Upper lobe of left lung (tissue), 6 donors: ENCODE measurements at regions not wholly inside any gene's neighbourhood (a gene's known extent, or its start where the extent isn't known, plus 50 kb on each side); places are given as distances from the start of the nearest gene placed in this dataset.
"Not testable (repeated sequence)": the region's sequence is repeated elsewhere in the genome, so short reads cannot be mapped to it uniquely, and the experiment has no call there.

Experiments
- ATAC-seq, 2 donors: fragments of 200-7000 bp; cut with Tn5 transposase; one replicate each; pipeline ENCODE4 v1.9.1; 2022; ENCODE audit warnings: mild to moderate bottlenecking in 2 of 2, moderate library complexity in 2 of 2; ENCODE audit not compliant: low FRiP score in 2 of 2
- DNase-seq, 2 donors: peaks; one replicate each; pipeline ENCODE4 v3.0.0-alpha.2; 2019 to 2020
- H3K27ac ChIP-seq, 4 donors: fragments of 200-600 bp; sonication (generic); one replicate each; pipeline ENCODE4 v1.5.1; 2016 to 2019
- H3K27me3 ChIP-seq, 4 donors: fragments of 200-600 bp; sonication (generic); one replicate each; pipeline ENCODE4 v1.5.1; 2017 to 2019
- H3K36me3 ChIP-seq, 4 donors: fragments of 200-600 bp; sonication (generic); one replicate each; pipeline ENCODE4 v1.5.1; 2016 to 2019
- H3K4me1 ChIP-seq, 4 donors: fragments of 200-600 bp; sonication (generic); one replicate each; pipeline ENCODE4 v1.5.1; 2018 to 2019
- H3K4me3 ChIP-seq, 4 donors: fragments of 200-600 bp; sonication (generic); one replicate each; pipeline ENCODE4 v1.5.1; 2017 to 2019; ENCODE audit warnings: mild to moderate bottlenecking in 2 of 4, moderate library complexity in 1 of 4
- H3K9me3 ChIP-seq, 4 donors: fragments of 200-600 bp; sonication (generic); one replicate each; pipeline ENCODE4 v1.5.1; 2018 to 2019
- CTCF ChIP-seq, 6 experiments: fragments of 450-650 bp in 4 of 6; fragments of 200-600 bp in 2 of 6; sonication (generic) in 2 of 6; IDR thresholded peaks; one replicate each; pipeline ENCODE4 v1.5.1; 2016 to 2019; ENCODE audit warnings: antibody characterized with exemption in 6 of 6
- EP300 ChIP-seq, 4 donors: sonication (generic); formaldehyde crosslinking; IDR thresholded peaks; one replicate each; pipeline ENCODE4 v1.5.1; 2017; ENCODE audit warnings: antibody characterized with exemption in 4 of 4, control low read depth in 2 of 4
- POLR2A ChIP-seq, 4 donors: fragments of 450-650 bp; IDR thresholded peaks; one replicate each; pipeline ENCODE4 v1.5.1; 2016 to 2017; ENCODE audit warnings: antibody characterized with exemption in 4 of 4, mild to moderate bottlenecking in 2 of 4
- POLR2AphosphoS5 ChIP-seq, 2 donors: sonication (generic); formaldehyde crosslinking; IDR thresholded peaks; one replicate each; pipeline ENCODE4 v1.5.1; 2017; ENCODE audit warnings: antibody characterized with exemption in 2 of 2
- WGBS, 2 donors: methylation state at CpG; one replicate each; pipeline ENCODE4 v1.1.5; 2017 to 2018; 5-methylcytosine and 5-hydroxymethylcytosine counted together
- donor health status: DM: no; HTN: no; CAD: no; lungs with moderate emphysema.
- donor health status: DM: no; HTN: yes; CAD: no; lungs with severe emphysema.

GRCh38 chr11:96580476-96581040 is 190.7 kb downstream of the JRKL start:
- WGBS, 2 donors = 61 to 63% methylated on average over 5 of the region's 5 CpGs
- Histone ChIP-seq H3K4me1 (no peaks in the 10 kb centered on the region), H3K36me3 (no peaks in the 10 kb centered on the region), H3K27me3 (no peaks in the 10 kb centered on the region), H3K27ac (no peak overlapping the region), H3K9me3 (no peaks in the 10 kb centered on the region), H3K4me3 (no peak overlapping the region)
- TF ChIP-seq POLR2A (IDR thresholded peaks at IDR 0.05) = no peak
- TF ChIP-seq EP300 (IDR thresholded peaks at IDR 0.05) = no peak
- TF ChIP-seq CTCF (IDR thresholded peaks at IDR 0.05) = no peak
- TF ChIP-seq POLR2AphosphoS5 (IDR thresholded peaks at IDR 0.05) = no peak
- DNase-seq (no peak), ATAC-seq (no peak)

GRCh38 chr11:96585944-96586880 is 196.4 kb downstream of the JRKL start:
- not testable (repeated sequence) for H3K9me3 ChIP-seq, H3K4me1 ChIP-seq, DNase-seq, H3K4me3 ChIP-seq, H3K36me3 ChIP-seq, ATAC-seq, H3K27me3 ChIP-seq, H3K27ac ChIP-seq
- 35 to 42% methylated on average over 2 of the region's 2 CpGs for WGBS, 2 donors

GRCh38 chr11:96588793-96589192 is 199.0 kb downstream of the JRKL start:
- not testable (repeated sequence) for H3K36me3 ChIP-seq, H3K4me1 ChIP-seq, H3K27me3 ChIP-seq, DNase-seq, H3K4me3 ChIP-seq, H3K27ac ChIP-seq, H3K9me3 ChIP-seq, ATAC-seq
- 68 to 96% methylated on average over 4 of the region's 4 CpGs for WGBS, 2 donors

- Histone ChIP-seq H3K4me1 (no peaks in the 10 kb centered on the region), H3K4me3 (no peak overlapping the region), H3K27me3 (no peaks in the 10 kb centered on the region), H3K27ac (no peak overlapping the region), H3K36me3 (no peaks in the 10 kb centered on the region), H3K9me3 (no peaks in the 10 kb centered on the region)
- DNase-seq (no peak), ATAC-seq (no peak)
- TF ChIP-seq EP300 (IDR thresholded peaks at IDR 0.05) (no peak), POLR2AphosphoS5 (IDR thresholded peaks at IDR 0.05) (no peak), CTCF (IDR thresholded peaks at IDR 0.05) (no peak), POLR2A (IDR thresholded peaks at IDR 0.05) (no peak)
- WGBS, 2 donors = 47 to 56% methylated on average over 4 of the region's 4 CpGs
These were observed 205.2 kb downstream of the JRKL start for GRCh38 chr11:96595011-96595410.

GRCh38 chr11:96607864-96608558 is 218.2 kb downstream of the JRKL start:
- Histone ChIP-seq H3K4me3 (no peak overlapping the region), H3K27me3 (no peaks in the 10 kb centered on the region), H3K27ac (no peak overlapping the region), H3K9me3 (peaks cover 0 to 3% (median 0%) of the 10 kb centered on the region in 4 donors), H3K36me3 (no peaks in the 10 kb centered on the region), H3K4me1 (no peaks in the 10 kb centered on the region)
- ATAC-seq = no peak
- TF ChIP-seq POLR2AphosphoS5 (IDR thresholded peaks at IDR 0.05) (no peak), EP300 (IDR thresholded peaks at IDR 0.05) (no peak), POLR2A (IDR thresholded peaks at IDR 0.05) (no peak), CTCF (IDR thresholded peaks at IDR 0.05) (no peak)
- WGBS, 2 donors = 54 to 69% methylated on average over 4 of the region's 4 CpGs
- DNase-seq = no peak
